NCI-H510A (cell line): ENCODE measurements at regions not wholly inside any gene's neighbourhood (a gene's known extent, or its start where the extent isn't known, plus 50 kb on each side); places are given as distances from the start of the nearest gene placed in this dataset.

Source experiments
- DNase-seq: peaks from one replicate; lab custom pipeline; 2025; lab: John Stamatoyannopoulos, UW

DNA sequence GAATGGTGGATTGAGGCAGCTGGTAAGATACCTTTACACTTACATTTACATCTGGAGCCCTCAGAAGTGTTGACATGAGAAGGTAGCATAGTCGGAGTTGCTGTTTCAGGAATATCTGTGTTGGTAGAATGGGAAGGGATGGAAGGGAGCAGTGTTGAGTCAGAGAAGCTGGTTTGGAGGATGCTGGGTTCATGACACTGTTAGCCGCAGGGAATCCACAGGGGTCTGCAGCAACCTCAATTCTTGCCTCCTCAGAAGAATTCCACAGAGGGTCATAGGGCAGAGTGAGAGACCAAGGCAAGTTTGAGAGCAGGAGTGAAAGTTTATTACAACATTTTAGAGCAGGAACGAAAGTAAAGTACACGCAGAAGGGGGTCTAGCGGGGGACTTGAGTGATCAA is 536.8 kb downstream of the QKI start:
- no peak for DNase-seq

DNA sequence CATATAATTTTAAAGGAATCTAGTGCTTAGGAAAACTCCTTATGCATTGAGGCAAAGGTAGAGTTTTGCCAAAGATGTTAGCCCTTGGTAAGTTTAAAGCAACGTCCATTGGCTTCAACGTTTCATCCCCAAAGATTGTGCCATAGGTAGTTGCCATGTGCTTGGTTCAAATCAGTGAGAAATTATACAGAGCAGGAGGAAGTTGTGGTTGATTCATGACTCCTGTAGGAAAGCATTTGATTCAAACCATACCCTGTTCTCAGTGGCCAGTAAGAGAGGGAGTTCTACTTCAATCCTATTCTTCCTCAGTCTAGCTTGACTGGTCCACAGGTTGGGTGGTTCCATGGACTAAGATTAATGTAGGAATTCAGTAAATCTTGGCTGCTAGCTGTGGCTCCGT is 535.6 kb downstream of the QKI start:
- DNase-seq = no peak

DNA sequence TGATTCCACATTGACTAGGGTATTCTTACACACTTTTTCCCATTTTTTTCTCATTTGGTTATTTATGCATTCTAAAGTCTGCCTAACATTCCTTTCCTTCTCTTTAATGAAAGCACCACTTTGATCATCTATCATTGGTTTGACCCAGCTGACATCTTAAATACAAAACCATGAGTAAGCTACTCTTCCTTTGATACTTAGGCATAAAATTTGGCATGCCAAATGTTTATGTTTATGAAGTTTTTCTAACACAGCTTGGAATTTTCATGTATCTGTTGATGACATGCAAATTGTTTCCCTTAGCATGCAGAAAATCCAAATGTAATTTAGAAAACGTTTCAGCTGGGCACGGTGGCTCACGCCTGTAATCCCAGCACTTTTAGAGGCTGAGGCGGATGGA is 534.9 kb downstream of the QKI start:
- no peak for DNase-seq

DNA sequence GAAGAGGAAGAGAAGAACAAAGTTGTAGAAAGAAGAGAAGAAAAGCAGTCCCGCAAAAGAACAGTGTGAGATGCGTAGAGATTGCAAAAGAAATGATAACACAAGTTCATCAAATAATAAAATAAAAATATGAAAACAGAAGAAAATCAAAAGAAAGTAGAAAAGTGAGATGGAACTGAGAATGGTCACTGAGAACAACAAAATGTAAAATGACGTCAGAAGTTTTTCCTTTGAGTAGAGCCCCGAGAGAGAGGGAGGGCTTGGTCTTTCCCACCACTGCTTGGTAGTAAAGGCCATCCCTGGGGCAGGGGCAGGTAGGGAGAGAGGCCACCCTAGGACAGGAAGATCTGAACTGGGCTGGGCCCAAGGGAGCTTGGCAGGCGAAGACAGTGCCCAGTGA is 533.7 kb downstream of the QKI start:
- DNase-seq = no peak

DNA sequence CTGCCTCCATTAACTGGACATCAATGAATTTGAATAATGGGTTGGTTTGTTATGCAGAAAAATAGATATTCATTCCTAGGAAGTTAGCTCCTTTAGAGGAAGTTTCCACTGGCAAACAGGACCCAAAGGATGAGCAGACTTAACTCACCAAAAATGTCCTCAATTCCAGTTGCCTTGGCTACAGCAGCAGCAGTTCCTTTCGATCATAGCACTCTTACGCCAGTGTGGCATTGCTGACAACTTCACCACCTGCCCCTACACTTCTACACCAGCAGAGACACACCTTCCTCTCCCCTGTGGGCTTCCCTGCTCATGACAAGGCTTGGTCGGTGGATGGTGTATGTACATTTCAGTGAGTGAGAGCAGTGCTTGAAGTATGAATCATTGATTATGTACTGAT is 532.8 kb downstream of the QKI start:
- DNase-seq = no peak

DNA sequence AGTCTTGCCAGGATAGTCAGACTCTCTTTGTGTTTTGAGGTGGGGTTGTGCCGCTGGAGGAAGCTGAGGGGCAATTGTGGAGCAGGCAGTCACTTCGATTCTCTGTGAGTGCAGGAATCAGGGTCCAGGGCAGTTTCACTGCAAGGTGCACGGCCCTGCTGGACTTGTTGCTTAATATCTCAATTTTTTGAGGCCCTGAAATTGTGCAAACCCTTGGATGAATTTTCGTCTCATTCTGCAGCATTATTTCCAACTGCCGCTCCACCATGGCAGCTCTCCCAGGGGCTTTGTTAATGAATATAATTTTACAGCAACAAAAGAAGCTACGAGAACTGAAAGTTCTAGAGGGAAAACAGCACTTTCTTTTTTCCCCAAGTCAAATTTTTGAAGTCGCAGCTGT is 531.9 kb downstream of the QKI start:
- DNase-seq = no peak

DNA sequence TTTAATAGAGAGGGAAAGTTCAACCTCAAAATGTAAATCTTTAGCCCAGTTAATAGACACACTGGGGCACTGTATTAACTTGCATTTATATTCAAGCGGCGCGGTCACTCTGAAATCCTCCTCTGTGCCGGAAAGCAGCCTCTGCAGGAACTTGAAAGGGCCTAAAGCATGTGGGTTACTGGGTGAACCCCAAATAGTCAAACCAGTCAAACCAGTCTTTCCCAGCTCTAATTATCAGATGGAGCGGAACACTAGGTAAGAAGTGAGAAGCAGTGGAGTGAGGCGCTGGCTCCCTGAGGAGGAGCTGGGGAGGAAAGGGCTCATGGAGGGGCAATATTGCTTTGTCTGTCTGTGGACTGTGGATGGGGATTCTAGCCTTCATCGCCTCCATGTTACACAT is 531.3 kb downstream of the QKI start:
- DNase-seq = no peak

DNA sequence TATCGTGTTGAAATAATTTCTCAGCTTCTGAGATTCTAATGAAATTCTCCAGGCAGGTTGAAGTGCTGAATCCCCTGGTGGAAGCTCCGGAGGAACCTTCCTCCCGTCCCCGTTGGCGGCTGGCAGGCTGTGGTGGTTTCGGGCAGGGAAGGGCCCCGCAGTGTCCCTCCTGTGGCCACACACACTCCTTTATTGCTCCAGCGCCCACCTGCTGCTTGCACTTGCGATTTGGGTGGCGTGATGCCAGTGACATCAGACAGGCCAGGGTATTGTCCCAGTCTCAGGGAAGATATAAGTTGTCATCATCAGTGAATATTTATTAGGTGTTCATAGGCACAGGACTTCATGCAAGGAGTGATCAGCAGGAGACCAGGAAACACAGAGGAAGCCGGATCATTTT is 530.4 kb downstream of the QKI start:
- no peak for DNase-seq

DNA sequence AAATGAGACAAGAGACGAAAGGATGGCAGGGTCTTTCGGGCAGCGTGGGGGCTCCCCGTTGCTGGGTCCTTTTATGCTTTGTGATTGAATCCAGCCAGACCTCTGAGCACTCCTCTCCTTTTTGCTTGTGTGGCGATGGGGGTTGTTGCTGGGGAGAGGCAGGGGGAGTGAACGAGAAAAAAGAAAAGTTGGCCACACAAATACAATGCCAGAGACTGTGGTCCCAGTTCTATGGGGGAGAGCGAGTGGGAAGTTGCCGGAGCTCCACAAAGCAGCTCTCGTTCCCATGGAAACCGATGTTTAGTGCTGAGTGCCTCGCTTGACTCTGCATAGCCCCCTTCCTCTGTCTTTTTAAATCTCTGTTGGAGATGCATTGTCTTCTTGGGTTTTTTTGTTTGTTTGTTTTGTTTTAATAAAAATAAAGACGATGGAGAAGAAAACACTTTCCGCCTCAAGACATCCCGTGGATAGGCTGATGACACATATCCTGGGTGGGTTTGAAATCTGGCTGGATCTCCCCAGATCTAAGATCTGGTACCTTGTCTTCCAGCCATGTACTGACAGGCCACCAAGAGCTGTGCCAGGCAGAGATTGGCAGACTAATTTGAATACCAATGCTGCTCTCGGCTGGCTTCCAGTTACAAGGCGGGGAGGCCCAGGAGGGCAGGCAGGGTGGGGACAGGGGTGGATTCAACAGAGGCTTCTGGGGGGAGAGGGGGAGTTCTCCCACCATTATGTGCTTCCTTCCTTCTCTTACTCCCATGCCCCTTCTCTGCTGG is 529.3 kb downstream of the QKI start:
- no peak for DNase-seq

DNA sequence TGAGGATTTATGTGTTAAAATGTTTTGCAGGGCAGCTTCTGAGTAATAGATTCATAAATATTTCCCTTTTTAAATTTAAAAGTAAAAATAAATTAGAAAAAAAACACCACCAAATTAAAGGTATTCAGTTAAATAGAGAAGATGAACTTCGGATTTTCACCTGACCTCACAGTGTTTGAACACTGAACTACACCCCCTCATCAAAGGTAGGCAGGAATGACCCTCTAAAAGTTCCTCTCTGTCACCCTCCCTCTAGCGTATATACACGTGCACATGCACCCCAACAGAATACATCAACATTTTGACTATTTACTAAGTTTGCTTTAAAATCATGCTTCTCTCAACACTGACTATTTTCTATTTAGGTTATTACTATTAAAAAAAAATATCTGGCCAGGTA is 528.3 kb downstream of the QKI start:
- DNase-seq = no peak

DNA sequence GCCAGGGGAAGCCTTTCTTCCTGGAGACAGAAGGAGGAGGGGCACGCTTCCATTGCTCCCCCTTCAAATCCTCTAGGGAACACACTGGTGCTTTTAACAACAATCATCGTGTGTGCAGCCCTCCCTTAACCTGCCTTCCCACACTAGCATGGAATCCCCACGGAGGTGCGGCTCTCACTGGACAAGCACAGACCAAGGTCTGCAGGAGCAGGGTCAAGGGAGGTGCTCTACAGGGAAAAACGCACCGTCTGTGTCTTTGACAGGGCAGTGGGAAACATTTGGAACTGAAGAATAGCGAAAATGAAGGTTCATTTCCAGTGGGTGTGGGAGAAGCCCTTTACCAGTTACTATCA is 527.1 kb downstream of the QKI start:
- no peak for DNase-seq

DNA sequence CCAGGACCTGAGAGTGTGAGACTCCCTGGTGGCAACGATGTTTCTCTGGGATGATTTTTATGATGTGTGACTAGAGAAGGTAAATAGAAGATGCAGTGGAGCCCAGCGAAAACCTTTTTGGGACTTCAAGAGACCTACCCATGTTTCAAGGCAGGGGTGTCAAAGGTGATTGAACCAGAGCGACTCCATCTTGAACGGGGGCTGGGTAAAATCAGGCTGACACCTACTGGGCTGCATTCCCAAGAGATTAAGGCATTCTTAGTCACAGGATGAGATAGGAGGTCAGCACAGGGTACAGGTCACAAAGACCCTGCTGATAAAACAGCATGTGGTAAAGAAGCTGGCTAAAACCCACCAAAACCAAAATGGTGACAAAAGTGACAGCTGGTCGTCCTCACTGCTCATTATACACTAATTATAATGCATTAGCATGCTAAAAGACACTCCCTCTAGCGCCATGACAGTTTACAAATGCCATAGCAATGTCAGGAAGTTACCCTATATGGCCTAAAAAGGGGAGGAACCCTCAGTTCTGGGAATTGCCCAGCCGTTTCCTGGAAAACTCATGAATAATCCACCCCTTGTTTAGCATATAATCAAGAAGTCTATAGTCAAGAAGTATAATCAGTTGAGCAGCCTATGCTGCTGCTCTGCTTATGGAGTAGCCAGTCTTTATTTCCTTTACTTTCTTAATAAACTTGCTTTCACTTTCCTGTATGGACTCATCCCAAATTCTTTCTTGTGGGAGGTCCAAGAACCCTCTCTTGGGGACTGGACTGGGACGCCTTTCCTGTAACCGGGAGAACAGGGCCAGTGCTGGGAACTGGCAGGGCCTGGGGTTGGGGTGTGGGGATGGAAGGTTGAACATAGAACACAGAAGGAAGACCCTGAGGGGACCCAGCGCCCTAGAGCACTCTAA is 526.4 kb downstream of the QKI start:
- no peak for DNase-seq

DNA sequence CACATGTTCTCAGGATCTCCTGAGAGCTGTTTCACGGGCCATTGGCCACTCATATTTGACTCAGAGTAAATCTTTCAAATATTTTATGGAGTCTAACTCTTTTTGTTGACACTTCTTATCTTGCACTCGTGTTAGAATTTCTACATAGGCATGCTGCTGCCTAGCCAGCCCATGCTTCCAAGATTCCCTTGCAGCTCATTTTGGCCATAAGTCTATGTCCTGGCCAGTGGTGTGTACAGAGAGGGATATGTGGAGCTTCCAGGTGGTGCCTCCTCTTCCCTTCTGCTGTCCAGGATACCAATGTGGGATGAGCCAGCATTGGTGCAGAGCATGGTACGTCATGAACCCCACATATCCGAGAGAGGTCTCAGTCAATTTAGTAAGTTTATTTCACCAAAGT is 522.6 kb downstream of the QKI start:
- no peak for DNase-seq

DNA sequence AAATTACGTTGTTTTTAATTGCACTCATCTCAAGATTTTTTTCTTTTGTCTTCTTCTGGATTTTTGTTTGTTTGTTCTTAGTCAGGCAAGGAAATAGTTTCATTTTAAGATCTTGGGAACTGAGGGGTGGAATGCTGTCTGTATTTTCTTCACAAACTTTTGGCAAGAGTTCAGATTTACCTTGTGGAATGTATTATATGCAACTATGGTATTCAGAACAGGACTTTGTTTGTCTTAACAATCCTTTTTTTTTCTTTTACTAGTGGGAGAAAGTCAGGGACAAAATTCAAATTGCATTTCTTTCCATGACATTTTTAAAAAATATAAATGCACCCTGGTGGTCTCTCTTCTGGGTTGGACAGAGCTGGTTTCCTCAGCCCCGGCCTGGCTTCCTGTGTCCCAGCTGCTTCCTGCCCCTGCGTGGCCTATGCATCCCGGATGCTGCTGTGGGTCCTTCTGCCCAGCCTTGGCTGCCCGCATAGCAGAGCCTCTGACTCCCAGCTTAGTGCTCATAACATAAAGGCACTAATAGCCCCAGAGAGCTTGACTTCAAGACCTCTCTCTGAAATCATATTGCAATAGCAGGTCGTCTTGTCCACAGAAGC is 520.7 kb downstream of the QKI start:
- no peak for DNase-seq

DNA sequence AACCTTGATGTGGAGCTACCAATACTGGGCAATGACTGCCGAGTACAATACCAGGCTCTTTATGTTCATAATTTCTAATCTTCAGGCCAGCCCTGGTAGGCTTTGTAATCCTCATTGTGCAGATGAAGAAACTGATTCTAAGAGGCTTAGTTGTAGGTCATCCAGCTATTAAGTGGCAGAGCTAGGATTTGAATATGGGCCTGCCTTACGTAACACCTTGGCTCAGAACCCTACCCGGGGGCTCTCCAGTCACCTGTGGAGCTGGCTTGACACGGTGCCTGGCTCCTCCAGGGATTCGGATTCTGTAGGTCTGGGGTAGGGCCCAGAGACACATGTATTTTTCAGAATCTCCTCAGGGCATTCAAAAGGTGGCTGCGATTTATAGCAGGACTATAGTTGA is 515.5 kb downstream of the QKI start:
- DNase-seq = no peak

DNA sequence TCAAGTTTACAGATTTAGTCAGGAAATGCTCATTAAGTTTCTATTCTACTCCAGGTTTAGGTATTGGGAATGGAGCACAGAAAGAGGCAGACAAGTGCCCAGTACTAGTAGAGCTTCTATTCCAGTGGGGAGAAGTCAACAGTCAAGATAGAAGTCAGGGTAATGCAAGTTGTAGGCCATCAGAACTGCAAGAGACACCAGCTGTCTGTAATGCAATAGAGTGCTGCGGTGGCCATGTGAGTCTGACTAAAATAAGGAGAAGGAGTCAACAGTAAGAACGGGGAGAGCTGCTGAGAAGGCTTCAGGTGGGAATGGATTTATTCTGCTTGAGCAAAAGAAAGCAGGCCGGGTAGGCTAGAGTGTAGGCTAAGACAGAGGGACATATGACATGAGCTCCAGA is 515.0 kb downstream of the QKI start:
- no peak for DNase-seq

DNA sequence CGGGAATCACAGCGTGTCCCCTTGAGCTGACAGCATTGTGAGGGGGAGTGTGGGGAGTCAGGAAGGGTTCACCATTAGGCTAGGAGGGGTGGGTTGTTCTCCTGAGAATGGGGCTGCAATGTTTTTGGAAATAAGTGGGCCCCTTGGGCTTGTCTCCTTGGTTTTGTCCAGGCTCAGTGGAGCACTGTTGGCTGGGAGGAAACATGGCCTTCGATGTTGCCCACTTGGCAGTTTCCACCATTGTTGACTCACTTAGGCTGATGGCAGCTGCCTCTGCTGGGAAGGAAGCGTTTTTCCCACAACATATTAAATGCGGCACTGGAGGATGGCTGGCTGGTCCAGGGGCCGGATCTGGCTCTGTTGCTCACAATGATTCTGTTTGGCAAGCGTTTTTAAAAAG is 512.1 kb downstream of the QKI start:
- no peak for DNase-seq

DNA sequence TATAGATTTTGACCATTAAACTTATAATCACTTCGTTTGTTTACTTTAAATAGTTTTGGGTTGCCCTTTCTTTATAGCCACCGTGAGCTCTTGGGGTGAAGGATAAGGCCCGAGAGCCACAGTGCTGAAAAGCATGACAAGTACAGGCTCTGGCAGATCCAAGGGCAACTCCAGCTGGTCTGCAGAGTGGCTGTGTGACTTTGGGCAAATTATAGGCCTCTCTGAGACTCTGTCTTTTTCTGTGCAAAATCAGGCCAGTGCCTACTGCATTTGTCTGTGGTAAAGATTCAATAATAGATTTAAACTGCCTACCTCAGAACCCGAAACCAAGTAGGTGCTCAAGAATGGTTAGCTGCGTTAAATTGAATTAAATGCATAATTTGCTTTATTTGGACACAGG is 511.3 kb downstream of the QKI start:
- DNase-seq = no peak

DNA sequence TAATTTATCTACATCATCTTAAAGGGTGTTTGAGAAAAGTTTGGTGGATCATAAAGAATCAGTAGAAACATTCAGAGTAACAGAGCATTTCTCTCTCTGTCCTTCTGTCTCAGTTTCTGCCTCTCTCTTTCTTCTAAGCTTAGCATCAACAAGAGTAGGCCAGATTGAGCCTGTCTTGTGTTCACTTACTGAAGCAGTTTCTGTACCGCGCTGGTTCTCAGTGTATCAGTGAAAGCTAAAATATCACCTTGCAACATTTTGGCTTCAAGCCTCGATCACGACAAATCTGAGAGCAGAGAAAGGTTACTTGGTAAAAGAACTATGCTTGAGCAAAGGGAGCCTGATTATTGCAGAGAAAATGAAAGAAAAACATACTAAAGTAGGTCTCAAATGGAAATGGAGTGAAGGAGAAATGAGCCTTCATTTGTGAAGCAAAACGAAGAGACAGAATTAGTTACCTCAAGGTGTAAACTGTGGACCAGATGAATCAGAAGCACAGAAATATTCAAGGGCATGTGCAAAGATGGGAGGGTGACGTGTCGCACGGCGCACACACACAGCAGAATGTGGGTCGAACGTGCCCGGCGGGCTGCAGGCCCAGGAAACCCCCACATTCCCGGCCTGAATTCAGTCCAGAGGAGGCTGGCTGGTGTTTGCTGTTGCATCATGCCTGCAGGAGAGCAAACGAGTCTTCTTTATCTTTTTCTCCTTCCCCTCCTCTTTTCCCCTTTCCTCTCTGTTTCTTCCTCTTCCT is 509.3 kb downstream of the QKI start:
- no peak for DNase-seq

DNA sequence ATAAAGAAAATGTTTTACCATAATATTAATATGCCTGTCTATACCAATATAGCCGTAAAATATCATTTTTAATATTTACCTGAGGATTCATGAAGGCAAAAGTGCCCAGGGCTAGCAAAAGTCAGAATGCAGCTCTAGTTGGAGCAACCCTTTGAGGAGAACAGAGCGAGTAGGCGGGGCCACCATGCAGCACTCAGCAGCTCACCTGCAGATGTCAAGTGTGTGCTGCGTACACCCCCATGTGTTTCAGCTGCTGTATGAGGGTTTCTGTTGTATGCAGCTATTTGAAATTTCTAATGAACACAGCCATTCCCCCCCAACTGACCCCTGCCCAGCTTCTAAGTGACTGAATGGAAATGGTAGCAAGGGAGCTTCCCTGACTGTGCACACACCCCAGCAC is 508.0 kb downstream of the QKI start:
- no peak for DNase-seq

DNA sequence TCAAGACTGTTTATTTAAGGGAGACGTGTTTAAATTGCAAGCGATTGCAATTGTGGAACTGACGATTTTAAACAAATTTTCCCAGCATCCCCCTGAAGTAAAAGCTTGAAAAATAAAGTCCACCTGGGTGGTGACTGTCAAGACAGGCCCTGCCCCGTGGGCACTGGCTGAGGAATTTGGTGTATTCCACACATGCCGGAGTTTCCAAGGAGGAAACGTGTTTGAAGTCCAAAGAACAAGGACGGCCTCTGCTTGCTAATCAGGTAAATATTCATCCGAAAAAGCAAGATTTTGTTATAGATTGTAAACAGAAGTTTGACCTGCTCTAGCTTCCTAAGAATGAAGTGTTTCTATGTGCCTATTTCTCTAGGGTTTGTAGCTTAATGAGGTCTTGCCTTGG is 505.1 kb downstream of the QKI start:
- no peak for DNase-seq

DNA sequence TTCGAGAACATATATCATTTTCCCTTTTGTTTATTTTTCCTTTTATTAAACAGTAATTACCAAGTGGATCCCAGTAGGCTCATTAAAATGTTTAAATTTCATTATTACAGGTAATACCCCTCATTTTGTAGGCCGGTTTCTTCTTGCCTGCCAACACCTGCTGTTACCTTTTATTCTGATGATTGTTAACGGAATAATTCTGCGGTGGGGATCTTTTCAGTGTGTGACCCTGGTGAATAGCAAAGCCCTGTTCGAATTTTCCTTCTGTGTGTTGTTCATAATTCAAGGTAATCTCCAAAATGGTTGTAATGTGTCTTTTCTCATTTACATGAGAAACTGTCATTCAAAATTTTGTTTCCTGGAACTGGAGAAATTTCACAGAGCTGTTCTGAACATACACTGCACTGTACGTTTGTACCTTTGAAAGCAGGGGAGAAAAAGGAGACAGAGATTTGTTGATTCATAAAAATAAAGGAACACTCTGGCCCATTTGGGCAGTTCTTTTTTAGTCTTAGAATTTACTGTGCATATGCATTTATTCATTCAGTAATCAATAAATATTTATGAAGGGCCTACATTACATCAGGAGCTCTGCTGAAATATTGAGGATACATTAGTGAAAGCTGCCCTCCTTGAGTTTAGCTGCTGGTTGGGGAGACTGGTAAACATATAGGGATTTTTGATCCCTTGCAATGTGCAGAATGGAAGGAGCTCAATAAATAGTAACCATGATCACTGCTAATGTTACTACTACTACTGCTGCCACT is 502.0 kb downstream of the QKI start:
- no peak for DNase-seq
